BJ (cell line): ENCODE measurements at regions not wholly inside any gene's neighbourhood (a gene's known extent, or its start where the extent isn't known, plus 50 kb on each side); places are given as distances from the start of the nearest gene placed in this dataset.

Experiments used
- CTCF ChIA-PET: fragments of 350-600 bp; formaldehyde crosslinking; extraction: SDS; loops from one replicate; lab custom pipeline; 2021; ENCODE audit warnings: antibody characterized with exemption, inconsistent platforms; lab: Yijun Ruan, JAX
- POLR2A ChIA-PET: fragments of 300-600 bp; sonication (Branson Sonifier 250); formaldehyde crosslinking; extraction: SDS; loops from one replicate; lab custom pipeline; 2021; ENCODE audit warnings: antibody characterized with exemption; lab: Charles Lee
- DNase-seq: peaks from one replicate; pipeline ENCODE4 v3.0.0-alpha.2; 2011; ENCODE audit warnings: low read depth
- H3K27me3 ChIP-seq: 2 replicates; pipeline ENCODE4 v1.6.0; 2011; ENCODE audit warnings: low read length; ENCODE audit not compliant: control insufficient read depth, insufficient read depth
- H3K36me3 ChIP-seq: 2 replicates; pipeline ENCODE4 v1.5.1; 2011; ENCODE audit warnings: low read length; ENCODE audit not compliant: control insufficient read depth, insufficient read depth
- H3K4me3 ChIP-seq: 2 replicates; pipeline ENCODE4 v1.5.1; 2011; ENCODE audit warnings: low read depth, mild to moderate bottlenecking, control low read depth, low read length
- TF ChIP-seq, protein P1 (sequence below): IDR thresholded peaks from 2 replicates; pipeline ENCODE4 v1.5.1; 2011; ENCODE audit warnings: low read depth, mild to moderate bottlenecking, control low read depth, inconsistent platforms, low read length, moderate library complexity; ENCODE audit not compliant: insufficient read depth

DNA sequence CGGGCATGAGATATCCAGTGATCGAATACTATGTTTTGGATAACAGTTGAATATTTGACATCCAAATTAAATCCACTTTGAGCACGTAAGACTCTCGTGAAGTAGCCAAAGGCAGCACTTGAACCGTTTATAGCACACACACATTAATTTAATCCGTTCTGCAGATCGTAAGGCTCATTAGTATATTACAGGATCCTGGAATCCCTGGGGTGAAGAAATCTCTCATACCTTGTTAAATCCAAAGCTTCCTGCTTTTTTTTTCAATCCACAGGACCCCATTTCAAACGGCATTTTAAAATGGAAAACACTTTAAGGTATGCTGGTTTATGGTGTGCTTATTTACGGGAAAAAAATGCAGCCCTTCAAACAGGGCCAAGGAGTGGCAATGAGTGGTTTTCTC lies 158.4 kb upstream of the ADARB2 start:
- Histone ChIP-seq H3K4me3 (no peak overlapping the region), H3K27me3 (no peaks in the 10 kb centered on the region), H3K36me3 (no peaks in the 10 kb centered on the region)
- POLR2A ChIA-PET: no interaction called here
- CTCF ChIA-PET: no interaction called here
- DNase-seq: no peak
- TF ChIP-seq, protein P1, sequence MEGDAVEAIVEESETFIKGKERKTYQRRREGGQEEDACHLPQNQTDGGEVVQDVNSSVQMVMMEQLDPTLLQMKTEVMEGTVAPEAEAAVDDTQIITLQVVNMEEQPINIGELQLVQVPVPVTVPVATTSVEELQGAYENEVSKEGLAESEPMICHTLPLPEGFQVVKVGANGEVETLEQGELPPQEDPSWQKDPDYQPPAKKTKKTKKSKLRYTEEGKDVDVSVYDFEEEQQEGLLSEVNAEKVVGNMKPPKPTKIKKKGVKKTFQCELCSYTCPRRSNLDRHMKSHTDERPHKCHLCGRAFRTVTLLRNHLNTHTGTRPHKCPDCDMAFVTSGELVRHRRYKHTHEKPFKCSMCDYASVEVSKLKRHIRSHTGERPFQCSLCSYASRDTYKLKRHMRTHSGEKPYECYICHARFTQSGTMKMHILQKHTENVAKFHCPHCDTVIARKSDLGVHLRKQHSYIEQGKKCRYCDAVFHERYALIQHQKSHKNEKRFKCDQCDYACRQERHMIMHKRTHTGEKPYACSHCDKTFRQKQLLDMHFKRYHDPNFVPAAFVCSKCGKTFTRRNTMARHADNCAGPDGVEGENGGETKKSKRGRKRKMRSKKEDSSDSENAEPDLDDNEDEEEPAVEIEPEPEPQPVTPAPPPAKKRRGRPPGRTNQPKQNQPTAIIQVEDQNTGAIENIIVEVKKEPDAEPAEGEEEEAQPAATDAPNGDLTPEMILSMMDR: no peak

- no peak for DNase-seq
- H3K27me3 ChIP-seq: no peaks in the 10 kb centered on the region
- H3K4me3 ChIP-seq: no peak overlapping the region
- TF ChIP-seq, protein P1: no peak
- H3K36me3 ChIP-seq: no peaks in the 10 kb centered on the region
- POLR2A ChIA-PET: no interaction called here
- CTCF ChIA-PET: no interaction called here
Observed at GRCh38 chr10:1894912-1895311, 157.6 kb upstream of the ADARB2 start.

DNA sequence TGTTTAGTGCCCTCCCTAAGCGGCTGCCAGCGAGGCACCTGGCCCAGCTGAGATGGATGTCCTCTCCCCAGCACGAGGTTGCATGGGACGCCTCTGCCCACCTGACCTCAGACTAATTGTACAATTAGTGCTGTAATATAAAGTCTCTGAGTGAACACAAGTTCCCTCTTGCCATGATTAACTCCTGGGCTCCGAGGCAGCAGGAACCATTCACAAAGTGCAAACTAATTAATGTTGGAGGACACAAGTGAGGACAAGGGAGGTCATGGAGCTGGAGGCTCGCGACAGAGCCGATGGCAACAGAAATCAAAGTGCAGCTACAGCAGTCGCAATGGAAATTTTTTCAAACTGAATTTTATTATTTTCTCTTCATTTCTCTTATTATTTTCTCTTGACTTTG lies 156.6 kb upstream of the ADARB2 start:
- Histone ChIP-seq H3K36me3 (no peaks in the 10 kb centered on the region), H3K4me3 (no peak overlapping the region), H3K27me3 (no peaks in the 10 kb centered on the region)
- no peak for DNase-seq
- ChIA-PET POLR2A (no interaction called here), CTCF (no interaction called here)
- TF ChIP-seq, protein P1: no peak

- Histone ChIP-seq H3K27me3 (no peaks in the 10 kb centered on the region), H3K4me3 (no peak overlapping the region), H3K36me3 (no peaks in the 10 kb centered on the region)
- DNase-seq: no peak
- ChIA-PET CTCF (no interaction called here), POLR2A (no interaction called here)
- TF ChIP-seq, protein P1: no peak
Observed at GRCh38 chr10:1886039-1886438, 148.7 kb upstream of the ADARB2 start.

- no peak for DNase-seq
- ChIA-PET CTCF (no interaction called here), POLR2A (no interaction called here)
- H3K27me3 ChIP-seq: no peaks in the 10 kb centered on the region
- H3K36me3 ChIP-seq: no peaks in the 10 kb centered on the region
- TF ChIP-seq, protein P1: no peak
- H3K4me3 ChIP-seq: no peak overlapping the region
Observed at GRCh38 chr10:1882728-1883127, 145.4 kb upstream of the ADARB2 start.
